Keratinocyte (primary cell): ENCODE measurements at regions not wholly inside any gene's neighbourhood (a gene's known extent, or its start where the extent isn't known, plus 50 kb on each side); places are given as distances from the start of the nearest gene placed in this dataset.

ENCODE experiments used
- DNase-seq: peaks from one replicate; pipeline ENCODE4 v3.0.0-alpha.2; 2011; ENCODE audit warnings: low read depth, missing footprints, low spot score
- FAIRE-seq: peaks from 2 replicates; lab custom pipeline; 2011; peaks lifted over from hg19 to GRCh38; lab: Jason Lieb, UNC
- H2AFZ ChIP-seq: 2 replicates; pipeline ENCODE4 v1.6.0; 2012; ENCODE audit warnings: low read length, control low read depth, inconsistent platforms; ENCODE audit not compliant: control insufficient read depth
- H3K27ac ChIP-seq: 2 replicates; pipeline ENCODE4 v1.5.1; 2011; ENCODE audit warnings: low read length; ENCODE audit not compliant: control insufficient read depth, insufficient read depth
- H3K27me3 ChIP-seq: 3 replicates; pipeline ENCODE4 v1.6.0; 2011; ENCODE audit warnings: low read length; ENCODE audit not compliant: control insufficient read depth, insufficient read depth; ENCODE audit errors: extremely low read depth
- H3K36me3 ChIP-seq, 2 experiments: 2 replicates in 1 of 2; 3 replicates in 1 of 2; pipeline ENCODE4 v1.5.1; 2011; ENCODE audit warnings: low read length in 2 of 2, mild to moderate bottlenecking in 1 of 2; ENCODE audit not compliant: control insufficient read depth in 2 of 2, insufficient read depth in 2 of 2; ENCODE audit errors: extremely low read depth in 1 of 2
- H3K4me1 ChIP-seq: 3 replicates; pipeline ENCODE4 v1.5.1; 2011; ENCODE audit warnings: low read length; ENCODE audit not compliant: control insufficient read depth, insufficient read depth; ENCODE audit errors: extremely low read depth
- H3K4me2 ChIP-seq: 3 replicates; pipeline ENCODE4 v1.6.0; 2011; ENCODE audit warnings: low read depth, low read length; ENCODE audit not compliant: control insufficient read depth, insufficient read depth; ENCODE audit errors: extremely low read depth
- H3K4me3 ChIP-seq, 3 experiments: fragments of 200-600 bp in 1 of 3; sonication (generic) in 1 of 3; 2 replicates in 2 of 3; 3 replicates in 1 of 3; pipeline ENCODE4 v1.5.1; 2011 to 2016; ENCODE audit warnings: low read length in 3 of 3, mild to moderate bottlenecking in 3 of 3, control low read depth in 2 of 3, inconsistent platforms in 1 of 3, low read depth in 1 of 3, mixed read lengths in 1 of 3, mixed run types in 1 of 3, moderate library complexity in 1 of 3; ENCODE audit not compliant: control insufficient read depth in 2 of 3, insufficient read depth in 2 of 3; ENCODE audit errors: extremely low read depth in 1 of 3
- H3K79me2 ChIP-seq: 2 replicates; pipeline ENCODE4 v1.6.0; 2012; ENCODE audit warnings: low read length; ENCODE audit not compliant: control insufficient read depth, insufficient read depth
- H3K9ac ChIP-seq: 3 replicates; pipeline ENCODE4 v1.6.0; 2011; ENCODE audit warnings: low read length; ENCODE audit not compliant: control insufficient read depth, insufficient read depth; ENCODE audit errors: extremely low read depth
- H3K9me1 ChIP-seq: 3 replicates; pipeline ENCODE4 v1.6.0; 2011; ENCODE audit warnings: low read length; ENCODE audit not compliant: control insufficient read depth, insufficient read depth; ENCODE audit errors: extremely low read depth
- H3K9me3 ChIP-seq: 2 replicates; pipeline ENCODE4 v1.5.1; 2012; ENCODE audit warnings: low read depth, low read length; ENCODE audit not compliant: control insufficient read depth
- H4K20me1 ChIP-seq: 3 replicates; pipeline ENCODE4 v1.6.0; 2011; ENCODE audit warnings: low read length; ENCODE audit not compliant: control insufficient read depth, insufficient read depth; ENCODE audit errors: extremely low read depth
- CTCF ChIP-seq, 3 experiments: IDR thresholded peaks in 1 of 3; conservative IDR thresholded peaks in 1 of 3; optimal IDR thresholded peaks in 1 of 3; 2 replicates in 2 of 3; 3 replicates in 1 of 3; pipeline versions ENCODE3 to v1.5.1; 2011; ENCODE audit warnings: low read length in 3 of 3, mild to moderate bottlenecking in 3 of 3, moderate library complexity in 2 of 3, control low read depth in 1 of 3, inconsistent platforms in 1 of 3; ENCODE audit not compliant: insufficient read depth in 2 of 3; ENCODE audit errors: extremely low read depth in 1 of 3
- EZH2 ChIP-seq: IDR thresholded peaks from one replicate; pipeline ENCODE4 v1.6.1; 2012; ENCODE audit warnings: inconsistent platforms, mild to moderate bottlenecking, low read length, moderate library complexity
- dilution Hi-C: fragments of 300-500 bp; cut with MboI; formaldehyde crosslinking; loops from one replicate; pipeline ENCODE4 v1.7.0; 2020; ENCODE audit warnings: low sequenced_read_pairs; ENCODE audit not compliant: extremely low pct_ligation_motif_present

GRCh38 chr15:47409600-47409999 is 307.7 kb upstream of the SEMA6D start:
- FAIRE-seq: no peak
- H3K27ac ChIP-seq: no peak overlapping the region

GRCh38 chr15:47410247-47410646 is 307.1 kb upstream of the SEMA6D start:
- TF ChIP-seq EZH2 (no peak), CTCF (optimal IDR thresholded peaks at IDR 0.05 in 1 of 3, IDR thresholded peaks at IDR 0.05 in 1 of 3, conservative IDR thresholded peaks at IDR 0.05 in 1 of 3; ENCODE audit: extremely low read depth in 1 of 3, insufficient read depth in 2 of 3, low read length in 3 of 3) (no peak)
- H3K27ac ChIP-seq: no peak overlapping the region
- H3K9ac ChIP-seq: no peak overlapping the region
- H3K4me2 ChIP-seq: no peak overlapping the region
- no peak overlapping the region for H2AFZ ChIP-seq
- H3K36me3 ChIP-seq: no peaks in the 10 kb centered on the region
- DNase-seq (no peak), FAIRE-seq (no peak)
- no peaks in the 10 kb centered on the region for H3K4me1 ChIP-seq
- H4K20me1 ChIP-seq: no peaks in the 10 kb centered on the region
- H3K9me3 ChIP-seq: no peaks in the 10 kb centered on the region
- H3K27me3 ChIP-seq: no peaks in the 10 kb centered on the region
- dilution Hi-C loops: no loop called here
- no peak overlapping the region for H3K4me3 ChIP-seq
- H3K9me1 ChIP-seq: no peaks in the 10 kb centered on the region
- H3K79me2 ChIP-seq: no peaks in the 10 kb centered on the region

More at GRCh38 chr15:47409600-47409999, 307.7 kb upstream of the SEMA6D start:
- Histone ChIP-seq H3K4me1 (no peaks in the 10 kb centered on the region), H3K9me1 (no peaks in the 10 kb centered on the region), H3K9ac (no peak overlapping the region), H4K20me1 (no peaks in the 10 kb centered on the region), H2AFZ (no peak overlapping the region), H3K9me3 (no peaks in the 10 kb centered on the region), H3K36me3 (no peaks in the 10 kb centered on the region), H3K79me2 (no peaks in the 10 kb centered on the region), H3K27me3 (no peaks in the 10 kb centered on the region), H3K4me2 (no peak overlapping the region), H3K4me3 (no peak overlapping the region)
- dilution Hi-C loops: no loop called here
- TF ChIP-seq CTCF (optimal IDR thresholded peaks at IDR 0.05 in 1 of 3, IDR thresholded peaks at IDR 0.05 in 1 of 3, conservative IDR thresholded peaks at IDR 0.05 in 1 of 3; ENCODE audit: extremely low read depth in 1 of 3, insufficient read depth in 2 of 3, low read length in 3 of 3) (no peak), EZH2 (no peak)
- no peak for DNase-seq
